ENCODE measurements at regions not wholly inside any gene's neighbourhood (a gene's known extent, or its start where the extent isn't known, plus 50 kb on each side); places are given as distances from the start of the nearest gene placed in this dataset.

GRCh38 chr6:50145125-50145524, 95.4 kb upstream of the DEFB112 start:
- Mint-ChIP-seq H3K4me3 (ENCODE audit: low read depth, unreplicated experiment) (no peak overlapping the region), H3K4me1 (ENCODE audit: low read depth, unreplicated experiment) (peaks cover 11% of the 10 kb centered on the region), H3K27me3 (ENCODE audit: unreplicated experiment) (no peaks in the 10 kb centered on the region), H3K9me3 (ENCODE audit: low read depth, unreplicated experiment) (peaks cover 3% of the 10 kb centered on the region), H3K36me3 (ENCODE audit: insufficient read depth, unreplicated experiment) (no peaks in the 10 kb centered on the region), H3K27ac (ENCODE audit: unreplicated experiment) (no peak overlapping the region)
- intact Hi-C loops (cut with micrococcal nuclease; ENCODE audit: unreplicated experiment), result no loop called here
- BruUV-seq (replicated peaks), result no TSS peak
- peak; percentile 7 for DNase-seq
- peak; percentile 53 for TF ChIP-seq CTCF (IDR thresholded peaks at IDR 0.05; ENCODE audit: unreplicated experiment)
- CTCF ChIA-PET, result interaction anchor here (0.7 to 0.9 kb wide), 3 partner anchors 334 to 1373 kb away, joined by 3 to 5 read pairs (median 3); no protein-coding TSS in a partner anchor

- no peak for DNase-seq
These were observed 97.6 kb upstream of the DEFB112 start for GRCh38 chr6:50147371-50147770.

GRCh38 chr6:50180646-50181045, 130.9 kb upstream of the DEFB112 start:
- H3K9me3 Mint-ChIP-seq (ENCODE audit: low read depth, unreplicated experiment), result peaks cover 3% of the 10 kb centered on the region
- TF ChIP-seq CTCF (IDR thresholded peaks at IDR 0.05; ENCODE audit: unreplicated experiment), result no peak
- no peak overlapping the region for H3K27ac Mint-ChIP-seq (ENCODE audit: unreplicated experiment)
- intact Hi-C loops (cut with micrococcal nuclease; ENCODE audit: unreplicated experiment), result no loop called here
- BruUV-seq (replicated peaks), result no TSS peak
- H3K4me3 Mint-ChIP-seq (ENCODE audit: low read depth, unreplicated experiment), result no peak overlapping the region
- H3K4me1 Mint-ChIP-seq (ENCODE audit: low read depth, unreplicated experiment), result no peaks in the 10 kb centered on the region
- no peak for DNase-seq
- H3K27me3 Mint-ChIP-seq (ENCODE audit: unreplicated experiment), result no peaks in the 10 kb centered on the region
- H3K36me3 Mint-ChIP-seq (ENCODE audit: insufficient read depth, unreplicated experiment), result no peaks in the 10 kb centered on the region
- CTCF ChIA-PET, result no interaction called here

More at GRCh38 chr6:50147371-50147770, 97.6 kb upstream of the DEFB112 start:
- CTCF ChIA-PET, result no interaction called here
- intact Hi-C loops (cut with micrococcal nuclease; ENCODE audit: unreplicated experiment), result no loop called here
- Mint-ChIP-seq H3K9me3 (ENCODE audit: low read depth, unreplicated experiment) (peaks cover 3% of the 10 kb centered on the region), H3K27ac (ENCODE audit: unreplicated experiment) (no peak overlapping the region), H3K36me3 (ENCODE audit: insufficient read depth, unreplicated experiment) (no peaks in the 10 kb centered on the region), H3K4me3 (ENCODE audit: low read depth, unreplicated experiment) (no peak overlapping the region), H3K4me1 (ENCODE audit: low read depth, unreplicated experiment) (peaks cover 11% of the 10 kb centered on the region), H3K27me3 (ENCODE audit: unreplicated experiment) (no peaks in the 10 kb centered on the region)
- no TSS peak for BruUV-seq (replicated peaks)
- TF ChIP-seq CTCF (IDR thresholded peaks at IDR 0.05; ENCODE audit: unreplicated experiment), result no peak

- TF ChIP-seq CTCF (IDR thresholded peaks at IDR 0.05; ENCODE audit: unreplicated experiment), result no peak
- BruUV-seq (replicated peaks), result no TSS peak
- intact Hi-C loops (cut with micrococcal nuclease; ENCODE audit: unreplicated experiment), result no loop called here
- Mint-ChIP-seq H3K4me1 (ENCODE audit: low read depth, unreplicated experiment) (no peaks in the 10 kb centered on the region), H3K36me3 (ENCODE audit: insufficient read depth, unreplicated experiment) (no peaks in the 10 kb centered on the region), H3K9me3 (ENCODE audit: low read depth, unreplicated experiment) (no peaks in the 10 kb centered on the region), H3K27me3 (ENCODE audit: unreplicated experiment) (no peaks in the 10 kb centered on the region), H3K4me3 (ENCODE audit: low read depth, unreplicated experiment) (no peak overlapping the region), H3K27ac (ENCODE audit: unreplicated experiment) (no peak overlapping the region)
- CTCF ChIA-PET, result no interaction called here
- no peak for DNase-seq
These were observed 135.3 kb upstream of the DEFB112 start for GRCh38 chr6:50185006-50185405.
